Osteocyte (in vitro differentiated cells): ENCODE measurements at regions not wholly inside any gene's neighbourhood (a gene's known extent, or its start where the extent isn't known, plus 50 kb on each side); places are given as distances from the start of the nearest gene placed in this dataset.

Source experiments
- DNase-seq: peaks from one replicate; pipeline ENCODE4 v3.0.0; 2021; ENCODE audit warnings: mixed read lengths; ENCODE audit not compliant: unreplicated experiment; ENCODE audit errors: extremely low spot score
- H3K27ac Mint-ChIP-seq: one replicate; pipeline ENCODE4 v1.8.0; 2021; ENCODE audit warnings: mild to moderate bottlenecking, mixed read lengths; ENCODE audit not compliant: unreplicated experiment
- H3K27me3 Mint-ChIP-seq: one replicate; pipeline ENCODE4 v1.8.0; 2021; ENCODE audit warnings: mixed read lengths; ENCODE audit not compliant: unreplicated experiment
- H3K36me3 Mint-ChIP-seq: one replicate; pipeline ENCODE4 v1.8.0; 2021; ENCODE audit warnings: mixed read lengths; ENCODE audit not compliant: unreplicated experiment
- H3K4me1 Mint-ChIP-seq: one replicate; pipeline ENCODE4 v1.8.0; 2021; ENCODE audit warnings: mixed read lengths; ENCODE audit not compliant: unreplicated experiment
- H3K4me3 Mint-ChIP-seq: one replicate; pipeline ENCODE4 v1.8.0; 2021; ENCODE audit warnings: mild to moderate bottlenecking, moderate library complexity, mixed read lengths; ENCODE audit not compliant: unreplicated experiment
- H3K9me3 Mint-ChIP-seq: one replicate; pipeline ENCODE4 v1.8.0; 2021; ENCODE audit warnings: mixed read lengths; ENCODE audit not compliant: unreplicated experiment
- TF ChIP-seq, protein P1 (sequence below): fragments of 200-600 bp; sonication (generic); IDR thresholded peaks from 2 replicates; pipeline ENCODE4 v1.5.0; 2021; ENCODE audit warnings: antibody characterized with exemption, mild to moderate bottlenecking, moderate library complexity

DNA sequence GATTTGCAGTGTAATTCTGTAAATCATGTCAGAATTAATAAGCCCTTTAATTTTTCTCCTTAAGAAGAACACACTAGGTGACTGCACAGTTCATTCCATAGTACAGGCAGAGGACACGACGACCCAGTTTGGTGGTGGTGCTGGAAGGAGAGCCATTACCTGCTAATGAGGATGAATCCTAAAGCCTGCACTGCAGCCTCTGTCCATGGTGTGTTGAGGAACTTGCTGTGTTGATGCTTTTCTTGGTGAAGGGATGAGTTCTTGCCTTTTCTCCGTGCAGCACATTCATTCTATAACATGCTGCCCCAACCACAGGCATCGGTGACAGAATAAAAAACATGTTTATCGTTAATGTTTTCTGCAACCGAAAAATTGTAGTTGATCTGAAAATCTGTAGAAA, 89.6 kb upstream of the VEPH1 start:
- Mint-ChIP-seq H3K36me3 (no peaks in the 10 kb centered on the region), H3K27me3 (peaks cover 69% of the 10 kb centered on the region), H3K4me1 (peaks cover 6% of the 10 kb centered on the region), H3K9me3 (no peaks in the 10 kb centered on the region), H3K4me3 (no peak overlapping the region), H3K27ac (no peak overlapping the region)
- DNase-seq, result no peak
- TF ChIP-seq, protein P1, sequence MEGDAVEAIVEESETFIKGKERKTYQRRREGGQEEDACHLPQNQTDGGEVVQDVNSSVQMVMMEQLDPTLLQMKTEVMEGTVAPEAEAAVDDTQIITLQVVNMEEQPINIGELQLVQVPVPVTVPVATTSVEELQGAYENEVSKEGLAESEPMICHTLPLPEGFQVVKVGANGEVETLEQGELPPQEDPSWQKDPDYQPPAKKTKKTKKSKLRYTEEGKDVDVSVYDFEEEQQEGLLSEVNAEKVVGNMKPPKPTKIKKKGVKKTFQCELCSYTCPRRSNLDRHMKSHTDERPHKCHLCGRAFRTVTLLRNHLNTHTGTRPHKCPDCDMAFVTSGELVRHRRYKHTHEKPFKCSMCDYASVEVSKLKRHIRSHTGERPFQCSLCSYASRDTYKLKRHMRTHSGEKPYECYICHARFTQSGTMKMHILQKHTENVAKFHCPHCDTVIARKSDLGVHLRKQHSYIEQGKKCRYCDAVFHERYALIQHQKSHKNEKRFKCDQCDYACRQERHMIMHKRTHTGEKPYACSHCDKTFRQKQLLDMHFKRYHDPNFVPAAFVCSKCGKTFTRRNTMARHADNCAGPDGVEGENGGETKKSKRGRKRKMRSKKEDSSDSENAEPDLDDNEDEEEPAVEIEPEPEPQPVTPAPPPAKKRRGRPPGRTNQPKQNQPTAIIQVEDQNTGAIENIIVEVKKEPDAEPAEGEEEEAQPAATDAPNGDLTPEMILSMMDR, result no peak

DNA sequence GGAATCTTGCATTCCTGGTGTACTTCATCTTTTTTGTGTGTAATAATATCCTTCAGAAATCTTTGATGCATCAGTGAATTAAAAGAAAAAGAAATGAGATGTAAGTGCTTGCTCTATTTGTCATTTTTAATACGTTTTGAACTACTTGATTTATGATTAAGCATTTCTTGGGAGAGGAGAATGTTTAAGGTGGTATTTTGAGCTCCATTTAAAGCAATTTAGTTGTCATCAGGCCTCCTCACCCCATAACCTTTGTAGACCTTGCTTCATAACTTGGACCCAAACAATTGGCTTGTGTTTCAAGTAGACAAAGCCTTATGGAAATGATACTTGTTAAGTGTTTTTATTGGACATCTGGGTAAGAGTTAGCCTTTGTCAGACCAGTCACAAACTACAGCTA, 87.1 kb upstream of the VEPH1 start:
- TF ChIP-seq, protein P1, result no peak
- no peak overlapping the region for H3K4me3 Mint-ChIP-seq

DNA sequence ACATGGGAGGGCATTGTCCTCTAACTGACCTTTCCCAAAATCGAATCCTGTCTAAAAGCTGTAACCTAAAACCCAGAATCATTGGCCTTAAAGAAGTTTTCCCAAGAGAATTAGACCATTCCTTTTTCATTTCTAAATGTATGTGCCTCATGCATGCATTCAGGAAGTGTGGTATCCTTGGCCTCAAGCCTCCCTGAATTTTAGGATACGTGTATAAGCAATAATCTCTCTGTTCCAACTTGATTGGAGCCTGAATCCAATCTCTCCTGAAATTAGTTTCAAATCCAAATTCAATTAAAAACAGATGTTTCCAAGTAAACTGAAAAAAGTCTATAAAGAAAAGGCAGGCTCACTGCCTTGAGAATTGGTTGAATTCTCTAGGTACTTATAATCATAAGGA, 86.0 kb upstream of the VEPH1 start:
- H3K9me3 Mint-ChIP-seq, result no peaks in the 10 kb centered on the region
- H3K4me1 Mint-ChIP-seq, result peaks cover 6% of the 10 kb centered on the region
- DNase-seq, result no peak
- TF ChIP-seq, protein P1, result no peak
- H3K27ac Mint-ChIP-seq, result no peak overlapping the region
- no peaks in the 10 kb centered on the region for H3K36me3 Mint-ChIP-seq
- H3K4me3 Mint-ChIP-seq, result no peak overlapping the region
- peaks cover 41% of the 10 kb centered on the region for H3K27me3 Mint-ChIP-seq

More for the DNA sequence above, 87.1 kb upstream of the VEPH1 start:
- Mint-ChIP-seq H3K27ac (no peak overlapping the region), H3K27me3 (peaks cover 51% of the 10 kb centered on the region), H3K4me1 (peaks cover 6% of the 10 kb centered on the region), H3K9me3 (no peaks in the 10 kb centered on the region), H3K36me3 (no peaks in the 10 kb centered on the region)
- no peak for DNase-seq

DNA sequence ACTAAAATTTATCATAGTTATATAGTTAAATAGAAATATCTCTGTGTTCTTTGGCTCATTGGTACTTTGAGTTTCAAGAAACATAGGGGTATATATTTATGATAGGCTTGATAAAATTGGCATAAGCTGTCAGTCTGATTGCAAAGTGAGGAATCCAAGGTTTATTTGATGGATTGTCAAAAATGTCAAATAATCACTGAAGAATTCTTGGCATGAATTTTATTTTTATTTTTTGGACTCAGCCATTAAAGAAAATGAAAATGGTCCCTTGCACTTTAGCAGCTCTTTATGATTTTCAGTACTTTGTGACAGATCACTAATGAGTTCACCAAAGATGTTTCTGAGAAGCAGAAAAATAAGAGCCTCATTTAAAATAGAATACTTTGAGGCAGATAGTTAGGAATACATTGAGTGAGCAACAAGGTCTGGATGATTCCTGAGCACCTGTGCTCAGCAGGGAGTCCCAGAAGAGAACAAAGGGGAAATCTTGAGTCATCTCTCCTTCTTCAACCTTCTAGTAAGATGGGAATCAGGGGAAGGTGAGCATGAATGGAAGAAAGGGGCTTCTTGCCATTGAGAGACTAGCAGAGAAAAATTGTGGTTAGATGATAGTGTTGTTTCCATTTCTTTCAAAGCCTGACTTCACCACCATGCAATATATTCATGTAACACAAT, 85.3 kb upstream of the VEPH1 start:
- H3K4me3 Mint-ChIP-seq, result no peak overlapping the region
- H3K27me3 Mint-ChIP-seq, result peaks cover 37% of the 10 kb centered on the region
- no peak overlapping the region for H3K27ac Mint-ChIP-seq
- no peak for DNase-seq
- H3K9me3 Mint-ChIP-seq, result no peaks in the 10 kb centered on the region
- peaks cover 6% of the 10 kb centered on the region for H3K4me1 Mint-ChIP-seq
- TF ChIP-seq, protein P1, result no peak
- no peaks in the 10 kb centered on the region for H3K36me3 Mint-ChIP-seq

DNA sequence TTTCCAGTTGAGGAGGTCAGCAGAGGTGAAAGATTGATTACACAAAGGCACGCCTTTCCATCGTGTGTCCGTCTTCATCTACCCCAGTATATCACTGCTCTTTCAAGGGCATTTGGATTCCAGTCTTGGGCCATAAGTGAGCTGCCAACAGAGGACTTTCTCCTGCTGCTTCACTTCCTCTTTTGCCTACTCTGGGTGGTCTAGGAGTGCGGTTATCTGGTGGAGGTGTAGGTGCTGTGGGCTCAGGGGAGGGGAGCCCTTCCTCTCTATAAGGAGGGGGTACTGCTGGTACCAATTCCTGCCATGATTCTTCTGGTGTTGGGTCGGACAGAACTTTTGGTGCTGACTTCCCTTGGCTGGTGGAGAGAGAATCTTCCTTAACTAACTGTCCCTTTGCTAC, 83.1 kb upstream of the VEPH1 start:
- Mint-ChIP-seq H3K4me3 (no peak overlapping the region), H3K4me1 (peaks cover 11% of the 10 kb centered on the region), H3K36me3 (no peaks in the 10 kb centered on the region), H3K27me3 (peaks cover 19% of the 10 kb centered on the region), H3K9me3 (no peaks in the 10 kb centered on the region), H3K27ac (no peak overlapping the region)
- no peak for DNase-seq
- TF ChIP-seq, protein P1, result no peak
